ENCODE measurements at regions not wholly inside any gene's neighbourhood (a gene's known extent, or its start where the extent isn't known, plus 50 kb on each side); places are given as distances from the start of the nearest gene placed in this dataset.

GRCh38 chr15:25536801-25537611 is 98.2 kb upstream of the UBE3A start:
- TF ChIP-seq USF1 (CRISPR knock-in tag; IDR thresholded peaks at IDR 0.05) (no peak), CTCF (IDR thresholded peaks at IDR 0.05) (no peak), SMAD4 (CRISPR knock-in tag; IDR thresholded peaks at IDR 0.05) (no peak), SP1 (CRISPR knock-in tag; conservative IDR thresholded peaks at IDR 0.05) (no peak), KAT7 (CRISPR knock-in tag; IDR thresholded peaks at IDR 0.05; ENCODE audit: borderline replicate concordance) (no peak), ZNF138 (CRISPR knock-in tag; conservative IDR thresholded peaks at IDR 0.05) (no peak), CREB1 (CRISPR knock-in tag; IDR thresholded peaks at IDR 0.05) (no peak), ZNF121 (CRISPR knock-in tag; IDR thresholded peaks at IDR 0.05) (no peak), ATF3 (CRISPR knock-in tag; conservative IDR thresholded peaks at IDR 0.05) (no peak), MAX (CRISPR knock-in tag; IDR thresholded peaks at IDR 0.05) (no peak), JUN (CRISPR knock-in tag; IDR thresholded peaks at IDR 0.05) (no peak), NFYB (CRISPR knock-in tag; conservative IDR thresholded peaks at IDR 0.05; ENCODE audit: low read depth) (no peak), FOXP4 (CRISPR knock-in tag; IDR thresholded peaks at IDR 0.05) (no peak), CBFB (CRISPR knock-in tag; IDR thresholded peaks at IDR 0.05; ENCODE audit: low read depth) (no peak)
